Islet of Langerhans (tissue), 1 donor: ENCODE measurements at regions not wholly inside any gene's neighbourhood (a gene's known extent, or its start where the extent isn't known, plus 50 kb on each side); places are given as distances from the start of the nearest gene placed in this dataset.

Experiments
- FAIRE-seq: peaks from one replicate; lab custom pipeline; 2011; peaks lifted over from hg19 to GRCh38; lab: Jason Lieb, UNC

DNA sequence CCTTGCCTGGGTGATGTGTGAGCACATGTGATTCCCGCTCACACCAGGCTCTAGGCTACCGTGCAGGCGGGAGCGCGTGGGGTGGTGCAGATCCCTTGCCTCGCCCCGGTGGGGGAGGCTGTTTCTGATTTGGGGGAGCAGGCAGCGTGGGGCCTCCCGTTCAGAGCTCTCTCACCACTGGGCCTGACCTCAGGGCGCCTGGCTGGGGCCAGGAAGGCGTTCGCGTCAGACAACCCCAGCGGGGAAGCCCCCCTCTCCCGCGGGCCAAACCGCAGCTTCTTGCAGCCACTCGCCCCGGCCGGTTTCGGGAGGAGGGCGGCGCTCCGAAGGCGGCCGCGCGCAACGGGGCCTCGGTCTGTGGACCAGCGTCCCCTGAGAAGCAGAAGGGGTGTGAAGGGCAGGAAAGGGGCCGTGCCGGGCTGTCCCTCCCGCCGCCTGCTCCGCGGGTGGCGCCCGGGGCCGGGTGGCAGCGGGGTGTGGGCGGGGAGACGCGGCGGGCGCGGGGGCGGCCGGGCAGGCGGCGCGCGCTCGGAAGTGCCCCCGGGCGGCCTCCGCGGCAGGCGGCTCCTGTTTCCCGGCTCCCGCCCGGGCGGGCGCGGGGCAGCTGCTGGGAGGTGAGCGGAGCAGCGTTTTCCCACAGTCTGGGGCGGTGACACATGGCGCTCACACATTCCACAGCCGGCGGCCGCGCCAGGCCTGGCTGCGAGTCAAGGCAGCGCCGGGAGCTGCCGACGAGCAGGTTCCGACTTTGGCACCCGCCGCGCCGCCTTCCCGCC lies 65.1 kb upstream of the HES1 start:
- no peak for FAIRE-seq

DNA sequence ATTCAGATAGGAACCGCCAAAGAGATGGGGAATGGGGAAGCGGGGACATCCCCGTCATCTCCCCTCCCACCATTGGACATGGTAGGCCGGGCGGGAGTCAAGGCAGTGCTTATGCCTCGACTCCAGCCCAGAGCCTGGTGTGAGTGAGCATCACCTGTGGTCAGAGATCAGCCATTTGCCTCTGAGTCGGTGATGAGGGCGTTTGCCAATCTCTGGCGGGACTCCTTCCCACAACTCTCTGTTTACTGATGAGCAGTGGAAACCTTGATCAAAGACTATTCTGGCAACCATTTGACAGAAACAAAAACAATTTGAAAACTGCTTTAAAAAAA lies 63.9 kb upstream of the HES1 start:
- FAIRE-seq = no peak

GRCh38 chr3:194072691-194073279 lies 63.2 kb upstream of the HES1 start:
- no peak for FAIRE-seq

- FAIRE-seq = no peak
Observed at GRCh38 chr3:194073926-194074325, 62.0 kb upstream of the HES1 start.

DNA sequence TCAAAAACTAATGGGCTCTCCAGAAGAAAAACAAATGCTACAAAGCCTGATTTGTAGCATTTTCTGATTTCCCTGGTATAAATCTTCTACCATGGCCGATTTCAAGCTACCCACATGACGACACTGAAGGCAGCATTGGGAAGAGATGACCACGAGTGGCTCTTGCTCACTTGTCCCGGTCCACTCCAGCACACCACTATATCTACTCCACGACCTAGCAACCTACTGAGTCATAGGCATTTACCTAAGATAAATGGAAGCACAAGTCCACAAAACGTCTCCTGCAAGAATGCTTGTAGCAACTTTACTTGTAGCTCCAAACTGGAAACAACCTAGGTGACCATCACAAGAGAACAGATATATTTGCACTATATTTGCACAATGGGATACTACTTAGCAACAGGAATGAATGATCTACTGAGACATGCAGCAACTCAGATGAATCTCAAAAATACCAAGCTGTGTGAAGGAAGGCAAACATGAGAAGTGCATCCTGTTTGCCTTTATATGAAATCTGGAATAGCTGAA lies 60.8 kb upstream of the HES1 start:
- FAIRE-seq = no peak

GRCh38 chr3:194075802-194076460 lies 60.0 kb upstream of the HES1 start:
- FAIRE-seq = no peak

DNA sequence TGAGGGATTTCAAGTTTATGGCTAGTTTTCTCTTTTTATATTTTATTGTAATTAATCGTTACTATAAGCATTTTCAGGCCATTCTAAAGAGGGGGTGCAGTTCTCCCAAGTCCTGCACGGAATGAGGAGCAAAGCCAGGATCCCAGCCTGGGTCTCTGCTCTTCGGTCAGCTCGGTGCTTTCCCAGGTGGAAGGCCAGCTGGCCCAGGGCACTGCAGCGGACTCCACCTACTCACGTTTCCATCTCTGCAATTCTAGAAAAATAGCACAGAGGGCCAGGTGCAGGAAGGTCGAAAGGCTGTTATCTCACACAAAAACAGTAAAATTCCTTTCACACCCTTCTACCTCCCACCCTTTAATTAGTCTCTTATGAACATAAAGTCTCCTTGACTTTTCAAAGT lies 59.5 kb upstream of the HES1 start:
- no peak for FAIRE-seq

DNA sequence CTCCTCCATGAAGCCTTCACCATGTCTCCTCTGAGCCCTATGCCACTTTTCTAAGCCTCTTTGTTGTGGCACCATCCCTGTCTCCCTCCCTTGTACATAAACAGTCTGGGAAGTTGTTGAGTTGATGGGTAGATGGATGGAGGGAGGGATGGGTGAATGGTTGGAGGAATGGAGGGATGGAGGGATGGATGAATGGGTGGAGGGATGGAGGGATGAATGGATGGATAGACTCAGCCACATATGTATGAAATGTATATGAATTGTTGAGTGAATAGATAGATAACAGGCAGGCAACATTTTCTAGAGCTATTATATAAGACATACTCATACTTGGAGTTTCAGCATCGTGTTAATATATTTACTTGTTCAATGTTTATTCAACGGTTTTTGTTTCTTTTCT lies 58.3 kb upstream of the HES1 start:
- no peak for FAIRE-seq

GRCh38 chr3:194078045-194078821 lies 57.7 kb upstream of the HES1 start:
- FAIRE-seq = no peak

DNA sequence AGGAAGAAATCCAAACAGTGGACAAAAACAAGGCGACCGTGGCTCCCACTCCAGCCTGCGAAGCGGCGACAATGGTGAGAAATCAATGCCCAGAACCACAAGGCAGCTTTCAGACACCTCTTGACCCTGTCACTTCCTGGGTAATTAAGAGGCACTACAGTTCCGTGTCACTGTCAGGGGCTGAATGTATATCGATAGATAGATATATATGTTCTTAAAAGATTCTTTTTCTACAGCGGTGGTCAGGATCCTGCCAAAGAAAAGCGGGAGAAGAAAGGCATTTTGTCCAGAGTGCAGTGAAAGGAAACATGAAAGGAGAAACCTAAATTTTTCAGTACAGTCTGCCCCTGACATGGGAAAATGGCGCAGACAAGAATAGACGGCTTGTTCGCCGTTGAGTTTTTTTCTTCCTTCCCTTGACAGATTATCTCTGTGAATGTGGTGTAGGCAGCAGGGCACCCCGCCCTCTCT lies 56.2 kb upstream of the HES1 start:
- FAIRE-seq = no peak

DNA sequence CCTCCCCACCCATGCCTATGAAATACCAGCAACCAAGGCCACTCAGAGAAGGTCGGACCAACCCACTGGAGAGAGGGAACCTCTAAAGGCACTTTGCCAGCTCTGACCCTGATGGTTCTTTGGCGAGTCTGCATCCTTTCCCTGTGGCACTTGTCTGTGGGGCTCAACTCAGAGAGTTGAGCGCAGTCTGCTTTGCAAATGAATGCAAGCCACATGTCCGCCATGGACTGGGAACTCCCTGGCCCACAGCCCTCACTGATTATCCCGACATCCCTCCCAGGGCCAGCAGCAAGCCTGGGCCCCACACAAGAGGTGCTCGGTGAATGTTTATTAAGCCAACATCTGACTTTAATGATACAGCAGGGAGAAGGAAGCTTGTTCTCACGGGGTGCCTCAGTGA lies 55.5 kb upstream of the HES1 start:
- FAIRE-seq = no peak

- FAIRE-seq = no peak
Observed at GRCh38 chr3:194080913-194081800, 54.8 kb upstream of the HES1 start.

DNA sequence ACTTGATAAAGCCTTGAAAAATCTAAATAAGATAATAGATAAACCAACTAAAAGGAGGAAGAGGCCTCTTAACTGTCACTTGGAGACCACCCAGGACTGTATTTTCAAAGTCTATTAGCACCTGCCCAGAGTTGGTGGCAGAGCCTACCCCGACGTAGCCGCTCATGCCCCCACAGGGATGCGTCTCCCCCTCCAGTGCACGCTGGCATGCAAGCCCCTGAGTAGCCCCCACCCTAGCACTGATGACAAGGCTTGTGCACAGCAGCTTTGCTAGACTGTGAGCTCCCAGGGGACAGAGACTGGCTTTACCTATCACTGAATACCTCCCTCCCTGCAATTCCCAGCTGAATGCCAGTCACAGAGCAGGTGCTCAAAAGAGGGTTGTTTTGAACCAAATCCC lies 54.1 kb upstream of the HES1 start:
- FAIRE-seq = no peak

- FAIRE-seq = no peak
Observed at GRCh38 chr3:194082743-194083636, 53.0 kb upstream of the HES1 start.

DNA sequence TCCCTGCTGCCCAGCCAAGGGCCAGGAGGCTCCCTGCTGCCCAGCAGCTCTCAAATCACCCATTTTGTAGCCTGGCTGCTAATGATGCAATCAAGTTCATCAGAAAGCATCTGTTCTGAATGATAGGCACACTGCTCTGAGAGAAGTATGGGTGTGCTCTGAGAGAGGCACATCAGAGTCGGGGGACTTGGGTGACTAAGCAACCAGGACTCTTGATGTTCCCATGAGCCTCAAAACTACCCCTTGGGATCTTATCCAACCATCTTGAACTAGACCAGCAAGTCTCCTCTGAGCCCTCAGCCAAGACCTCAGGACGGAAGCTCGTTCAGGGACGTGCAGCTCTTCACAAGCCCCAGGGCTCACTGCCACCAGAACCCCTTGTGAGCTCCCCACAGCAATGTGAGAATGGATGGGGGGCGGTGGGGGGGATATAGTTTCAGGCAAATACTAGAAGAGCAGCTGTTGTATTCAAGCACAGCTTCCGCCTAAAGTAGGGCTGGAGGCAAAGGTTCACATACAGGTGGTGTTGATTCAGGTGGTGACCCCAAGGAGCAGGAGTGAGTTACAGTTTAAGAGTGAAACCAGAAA lies 52.2 kb upstream of the HES1 start:
- FAIRE-seq = no peak

- FAIRE-seq = no peak
Observed at GRCh38 chr3:194084284-194084683, 51.7 kb upstream of the HES1 start.
